ENCODE measurements at regions not wholly inside any gene's neighbourhood (a gene's known extent, or its start where the extent isn't known, plus 50 kb on each side); places are given as distances from the start of the nearest gene placed in this dataset.

GRCh38 chr3:72150634-72151412, 365.9 kb upstream of the PROK2 start:
- H2AFZ ChIP-seq (ENCODE audit: low read depth), result no peak overlapping the region
- no peaks in the 10 kb centered on the region for H3K36me3 ChIP-seq (replicated peaks in 1 of 2; ENCODE audit: control insufficient read depth in 1 of 2, insufficient read depth in 2 of 2, low read length in 1 of 2)
- TF ChIP-seq CHD2 (IDR thresholded peaks at IDR 0.05; ENCODE audit: low read length, partially characterized antibody), result no peak
- no peak for TF ChIP-seq POLR2AphosphoS5 (IDR thresholded peaks at IDR 0.05; ENCODE audit: low read depth, low read length)
- no peak for TF ChIP-seq REST (IDR thresholded peaks at IDR 0.05; ENCODE audit: low read depth, low read length)
- TF ChIP-seq PBX3 (IDR thresholded peaks at IDR 0.05), result no peak
- no peak for TF ChIP-seq EZH2phosphoT487 (IDR thresholded peaks at IDR 0.05; ENCODE audit: borderline replicate concordance, low read depth)
- TF ChIP-seq RAD21 (IDR thresholded peaks at IDR 0.05; ENCODE audit: low read length), result no peak
- no peak for TF ChIP-seq EP300 (IDR thresholded peaks at IDR 0.05; ENCODE audit: borderline replicate concordance in 1 of 2, low read depth in 1 of 2, low read length in 1 of 2)
- no peak for TF ChIP-seq ELF1 (IDR thresholded peaks at IDR 0.05)
- TF ChIP-seq MXI1 (IDR thresholded peaks at IDR 0.05; ENCODE audit: low read depth, low read length), result no peak
- TF ChIP-seq NRF1 (IDR thresholded peaks at IDR 0.05; ENCODE audit: low read depth, low read length), result no peak
- no peak for TF ChIP-seq SMC3 (IDR thresholded peaks at IDR 0.05; ENCODE audit: low read depth, low read length)
- no peak for TF ChIP-seq TEAD4 (IDR thresholded peaks at IDR 0.05; ENCODE audit: borderline replicate concordance, insufficient read depth)
- no peak for TF ChIP-seq MAX (IDR thresholded peaks at IDR 0.05; ENCODE audit: low read depth)
- no peak for TF ChIP-seq TAF1 (IDR thresholded peaks at IDR 0.05; ENCODE audit: borderline replicate concordance, low read depth, low read length)
- no peak for TF ChIP-seq RCOR1 (IDR thresholded peaks at IDR 0.05; ENCODE audit: low read length)
- no peak for TF ChIP-seq GABPA (IDR thresholded peaks at IDR 0.05; ENCODE audit: low read depth)
- H3K9me3 ChIP-seq, result no peaks in the 10 kb centered on the region
- ChIA-PET CTCF (interaction anchor here (0.9 to 1.0 kb wide), 2 partner anchors 9 to 195 kb away, joined by 3 read pairs; no protein-coding TSS in a partner anchor), POLR2A (no interaction called here)
- H3K9me2 ChIP-seq, result no peaks in the 10 kb centered on the region
- no peak overlapping the region for H3K9ac ChIP-seq
- no peak overlapping the region for H3K4me2 ChIP-seq
- no peaks in the 10 kb centered on the region for H4K20me1 ChIP-seq (ENCODE audit: insufficient read depth)
- peaks cover 0 to 29% of the 10 kb centered on the region in 2 experiments; a peak in 2 of 4 replicates for H3K4me1 ChIP-seq (ENCODE audit: control insufficient read depth in 1 of 2, insufficient read depth in 2 of 2, low read depth in 1 of 2, low read length in 1 of 2)
- H3K79me2 ChIP-seq (ENCODE audit: insufficient read depth), result no peaks in the 10 kb centered on the region
- no peak overlapping the region for H3K4me3 ChIP-seq (ENCODE audit: low read depth in 2 of 2, low read length in 1 of 2)
- H3F3A ChIP-seq (replicated peaks; ENCODE audit: insufficient read depth), result peaks cover 4% of the 10 kb centered on the region
- DNase-seq, result no peak
- 73% methylated on average over 6 of the region's 6 CpGs for WGBS (ENCODE audit: low lambda C conversion rate)
- no peak overlapping the region; a peak in 1 of 4 replicates for H3K27ac ChIP-seq (ENCODE audit: low read depth in 2 of 2, low read length in 1 of 2)
- H3K27me3 ChIP-seq (ENCODE audit: insufficient read depth), result no peaks in the 10 kb centered on the region
